ENCODE measurements at regions not wholly inside any gene's neighbourhood (a gene's known extent, or its start where the extent isn't known, plus 50 kb on each side); places are given as distances from the start of the nearest gene placed in this dataset.

DNA sequence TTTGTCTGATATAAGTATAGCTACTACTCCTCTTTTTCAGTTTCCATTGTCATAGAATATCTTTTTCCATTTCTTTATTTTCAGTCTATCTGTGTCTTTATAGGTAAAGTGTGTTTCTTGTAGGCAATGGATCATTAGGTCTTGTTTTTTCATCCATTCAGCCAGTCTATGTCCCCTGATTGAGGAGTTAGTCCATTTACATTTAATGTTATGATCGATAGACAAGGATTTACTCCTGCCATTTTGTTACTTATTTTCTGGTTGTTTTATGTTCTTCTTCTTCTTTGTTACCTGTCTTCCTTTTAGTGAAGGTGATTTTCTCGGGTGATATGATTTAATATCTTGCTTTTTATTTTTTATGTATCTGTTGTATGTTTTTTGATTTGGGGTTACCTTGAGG is 169.0 kb downstream of the BARX1 start:
- TF ChIP-seq, protein P1, sequence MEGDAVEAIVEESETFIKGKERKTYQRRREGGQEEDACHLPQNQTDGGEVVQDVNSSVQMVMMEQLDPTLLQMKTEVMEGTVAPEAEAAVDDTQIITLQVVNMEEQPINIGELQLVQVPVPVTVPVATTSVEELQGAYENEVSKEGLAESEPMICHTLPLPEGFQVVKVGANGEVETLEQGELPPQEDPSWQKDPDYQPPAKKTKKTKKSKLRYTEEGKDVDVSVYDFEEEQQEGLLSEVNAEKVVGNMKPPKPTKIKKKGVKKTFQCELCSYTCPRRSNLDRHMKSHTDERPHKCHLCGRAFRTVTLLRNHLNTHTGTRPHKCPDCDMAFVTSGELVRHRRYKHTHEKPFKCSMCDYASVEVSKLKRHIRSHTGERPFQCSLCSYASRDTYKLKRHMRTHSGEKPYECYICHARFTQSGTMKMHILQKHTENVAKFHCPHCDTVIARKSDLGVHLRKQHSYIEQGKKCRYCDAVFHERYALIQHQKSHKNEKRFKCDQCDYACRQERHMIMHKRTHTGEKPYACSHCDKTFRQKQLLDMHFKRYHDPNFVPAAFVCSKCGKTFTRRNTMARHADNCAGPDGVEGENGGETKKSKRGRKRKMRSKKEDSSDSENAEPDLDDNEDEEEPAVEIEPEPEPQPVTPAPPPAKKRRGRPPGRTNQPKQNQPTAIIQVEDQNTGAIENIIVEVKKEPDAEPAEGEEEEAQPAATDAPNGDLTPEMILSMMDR (IDR thresholded peaks at IDR 0.05 in 4 of 5, conservative IDR thresholded peaks at IDR 0.05 in 1 of 5) = no peak
- TF ChIP-seq POLR2A (IDR thresholded peaks at IDR 0.05) = no peak

All from gastrocnemius medialis (tissue), 4 donors.